ENCODE measurements at regions not wholly inside any gene's neighbourhood (a gene's known extent, or its start where the extent isn't known, plus 50 kb on each side); places are given as distances from the start of the nearest gene placed in this dataset.

DNA sequence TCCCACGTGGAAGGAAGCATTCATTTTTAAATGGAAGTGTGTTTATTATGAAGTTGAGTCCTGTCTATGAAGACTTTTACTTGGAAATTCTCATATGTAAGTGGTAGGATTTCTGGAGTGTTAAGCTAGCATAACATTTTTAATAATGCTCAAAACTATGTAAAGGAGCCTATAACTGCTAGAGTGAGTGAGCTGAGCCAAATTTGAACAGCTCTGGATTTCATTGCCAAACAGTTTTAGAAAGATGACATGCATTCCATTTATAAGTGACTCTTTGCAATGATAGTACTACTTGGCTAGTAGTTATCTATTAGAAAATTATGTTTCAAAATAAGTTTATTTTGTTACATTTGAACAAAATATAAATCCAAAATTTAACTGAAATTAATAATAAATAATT is 721.2 kb downstream of the LUZP2 start:
- DNase-seq (ENCODE audit: low read depth, low spot score) (no peak), ATAC-seq (no peak)
- Histone ChIP-seq H3K27me3 (ENCODE audit: control insufficient read depth, insufficient read depth, low read length) (no peaks in the 10 kb centered on the region), H3K4me3 (ENCODE audit: low read depth in 2 of 2, low read length in 2 of 2) (no peak overlapping the region), H3K9me3 (ENCODE audit: control insufficient read depth, insufficient read depth, low read depth, low read length) (no peaks in the 10 kb centered on the region), H3K4me1 (ENCODE audit: control insufficient read depth, insufficient read depth, low read length) (no peaks in the 10 kb centered on the region), H3K27ac (ENCODE audit: low read length) (no peak overlapping the region), H3K36me3 (ENCODE audit: control insufficient read depth, insufficient read depth, low read length) (no peaks in the 10 kb centered on the region)
- POLR2A ChIA-PET = no interaction called here
- in situ Hi-C loops (cut with HindIII; ENCODE audit: low pct_unique_long_range_greater_than_20kb, low sequenced_read_pairs) (no loop called here), intact Hi-C loops (cut with micrococcal nuclease; ENCODE audit: unreplicated experiment) (no loop called here)
- TF ChIP-seq, protein P1, sequence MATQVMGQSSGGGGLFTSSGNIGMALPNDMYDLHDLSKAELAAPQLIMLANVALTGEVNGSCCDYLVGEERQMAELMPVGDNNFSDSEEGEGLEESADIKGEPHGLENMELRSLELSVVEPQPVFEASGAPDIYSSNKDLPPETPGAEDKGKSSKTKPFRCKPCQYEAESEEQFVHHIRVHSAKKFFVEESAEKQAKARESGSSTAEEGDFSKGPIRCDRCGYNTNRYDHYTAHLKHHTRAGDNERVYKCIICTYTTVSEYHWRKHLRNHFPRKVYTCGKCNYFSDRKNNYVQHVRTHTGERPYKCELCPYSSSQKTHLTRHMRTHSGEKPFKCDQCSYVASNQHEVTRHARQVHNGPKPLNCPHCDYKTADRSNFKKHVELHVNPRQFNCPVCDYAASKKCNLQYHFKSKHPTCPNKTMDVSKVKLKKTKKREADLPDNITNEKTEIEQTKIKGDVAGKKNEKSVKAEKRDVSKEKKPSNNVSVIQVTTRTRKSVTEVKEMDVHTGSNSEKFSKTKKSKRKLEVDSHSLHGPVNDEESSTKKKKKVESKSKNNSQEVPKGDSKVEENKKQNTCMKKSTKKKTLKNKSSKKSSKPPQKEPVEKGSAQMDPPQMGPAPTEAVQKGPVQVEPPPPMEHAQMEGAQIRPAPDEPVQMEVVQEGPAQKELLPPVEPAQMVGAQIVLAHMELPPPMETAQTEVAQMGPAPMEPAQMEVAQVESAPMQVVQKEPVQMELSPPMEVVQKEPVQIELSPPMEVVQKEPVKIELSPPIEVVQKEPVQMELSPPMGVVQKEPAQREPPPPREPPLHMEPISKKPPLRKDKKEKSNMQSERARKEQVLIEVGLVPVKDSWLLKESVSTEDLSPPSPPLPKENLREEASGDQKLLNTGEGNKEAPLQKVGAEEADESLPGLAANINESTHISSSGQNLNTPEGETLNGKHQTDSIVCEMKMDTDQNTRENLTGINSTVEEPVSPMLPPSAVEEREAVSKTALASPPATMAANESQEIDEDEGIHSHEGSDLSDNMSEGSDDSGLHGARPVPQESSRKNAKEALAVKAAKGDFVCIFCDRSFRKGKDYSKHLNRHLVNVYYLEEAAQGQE (IDR thresholded peaks at IDR 0.05; ENCODE audit: insufficient read depth in 1 of 2, low read depth in 2 of 2, low read length in 1 of 2) = no peak
- TF ChIP-seq CTCF (IDR thresholded peaks at IDR 0.05) (no peak), POLR2AphosphoS5 (IDR thresholded peaks at IDR 0.05; ENCODE audit: low read depth, low read length) (no peak), TCF7L2 (IDR thresholded peaks at IDR 0.05; ENCODE audit: low read depth, low read length) (no peak), SIN3A (IDR thresholded peaks at IDR 0.05; ENCODE audit: borderline replicate concordance, insufficient read depth, low read depth, low read length) (no peak)
- CTCF ChIA-PET = no interaction called here
- BruUV-seq (replicated peaks) = no TSS peak

- TF ChIP-seq SIN3A (IDR thresholded peaks at IDR 0.05; ENCODE audit: borderline replicate concordance, insufficient read depth, low read depth, low read length) = no peak
- TF ChIP-seq, protein P1 (IDR thresholded peaks at IDR 0.05; ENCODE audit: insufficient read depth in 1 of 2, low read depth in 2 of 2, low read length in 1 of 2) = no peak
- TF ChIP-seq TCF7L2 (IDR thresholded peaks at IDR 0.05; ENCODE audit: low read depth, low read length) = no peak
- no peak for TF ChIP-seq CTCF (IDR thresholded peaks at IDR 0.05)
- TF ChIP-seq POLR2AphosphoS5 (IDR thresholded peaks at IDR 0.05; ENCODE audit: low read depth, low read length) = no peak
- no peaks in the 10 kb centered on the region for H3K36me3 ChIP-seq (ENCODE audit: control insufficient read depth, insufficient read depth, low read length)
- in situ Hi-C loops (cut with HindIII; ENCODE audit: low pct_unique_long_range_greater_than_20kb, low sequenced_read_pairs) = no loop called here
- intact Hi-C loops (cut with micrococcal nuclease; ENCODE audit: unreplicated experiment) = no loop called here
- H3K9me3 ChIP-seq (ENCODE audit: control insufficient read depth, insufficient read depth, low read depth, low read length) = no peaks in the 10 kb centered on the region
- H3K27ac ChIP-seq (ENCODE audit: low read length) = no peak overlapping the region
- H3K4me3 ChIP-seq (ENCODE audit: low read depth in 2 of 2, low read length in 2 of 2) = no peak overlapping the region
- ChIA-PET POLR2A (no interaction called here), CTCF (no interaction called here)
- no peaks in the 10 kb centered on the region for H3K27me3 ChIP-seq (ENCODE audit: control insufficient read depth, insufficient read depth, low read length)
- no peaks in the 10 kb centered on the region for H3K4me1 ChIP-seq (ENCODE audit: control insufficient read depth, insufficient read depth, low read length)
- DNase-seq (ENCODE audit: low read depth, low spot score) (no peak), ATAC-seq (no peak)
- BruUV-seq (replicated peaks) = no TSS peak
Measured at GRCh38 chr11:25225078-25225477, 728.2 kb downstream of the LUZP2 start.
